ENCODE measurements at regions not wholly inside any gene's neighbourhood (a gene's known extent, or its start where the extent isn't known, plus 50 kb on each side); places are given as distances from the start of the nearest gene placed in this dataset.

- TF ChIP-seq CTCF (conservative IDR thresholded peaks at IDR 0.05 in 1 of 2, IDR thresholded peaks at IDR 0.05 in 1 of 2; ENCODE audit: low read depth in 1 of 2, low read length in 2 of 2) (no peak), EZH2 (IDR thresholded peaks at IDR 0.05; ENCODE audit: low read length, missing control alignments) (no peak)
Observed at GRCh38 chr11:92873551-92873950, 95.9 kb upstream of the MTNR1B start.
